H1 (cell line): ENCODE measurements at regions not wholly inside any gene's neighbourhood (a gene's known extent, or its start where the extent isn't known, plus 50 kb on each side); places are given as distances from the start of the nearest gene placed in this dataset.

Source experiments
- CTCF ChIA-PET: fragments of 300-600 bp; sonication (Branson Sonifier 250); formaldehyde crosslinking; loops from one replicate; lab custom pipeline; 2021; ENCODE audit not compliant: partially characterized antibody; lab: Charles Lee
- POLR2A ChIA-PET: fragments of 300-600 bp; sonication (Branson Sonifier 250); formaldehyde crosslinking; loops from one replicate; lab custom pipeline; 2021; ENCODE audit warnings: inconsistent platforms; ENCODE audit not compliant: partially characterized antibody; lab: Charles Lee
- DNase-seq, 2 experiments: peaks; one replicate each; pipeline versions ENCODE4 v3.0.0 to v3.0.0-alpha.2; 2010 to 2022; ENCODE audit warnings: low spot score in 2 of 2, low read depth in 1 of 2, mixed read lengths in 1 of 2
- FAIRE-seq: peaks from 2 replicates; lab custom pipeline; 2011; peaks lifted over from hg19 to GRCh38; lab: Jason Lieb, UNC
- H2AFZ ChIP-seq: 2 replicates; pipeline ENCODE4 v1.8.1; 2012; ENCODE audit warnings: low read length, inconsistent platforms
- H2AK5ac ChIP-seq: 2 replicates; pipeline ENCODE4 v1.6.1; 2013; ENCODE audit warnings: low read depth, low read length
- H2BK120ac ChIP-seq: replicated peaks from 2 replicates; pipeline ENCODE3; 2013; ENCODE audit warnings: low read depth, low read length, inconsistent platforms
- H2BK12ac ChIP-seq: 2 replicates; pipeline ENCODE4 v1.6.1; 2013; ENCODE audit warnings: low read depth, low read length
- H2BK15ac ChIP-seq: 2 replicates; pipeline ENCODE4 v1.6.1; 2013; ENCODE audit warnings: low read length
- H2BK20ac ChIP-seq: 2 replicates; pipeline ENCODE4 v1.6.1; 2013; ENCODE audit warnings: low read length
- H2BK5ac ChIP-seq: 2 replicates; pipeline ENCODE4 v1.6.1; 2013; ENCODE audit warnings: low read depth, low read length
- H3K14ac ChIP-seq: 2 replicates; pipeline ENCODE4 v1.6.1; 2013; ENCODE audit warnings: inconsistent platforms; ENCODE audit not compliant: insufficient read length
- H3K18ac ChIP-seq: 2 replicates; pipeline ENCODE4 v1.6.1; 2013; ENCODE audit warnings: low read length; ENCODE audit errors: extremely low read depth
- H3K23ac ChIP-seq: 2 replicates; pipeline ENCODE4 v1.6.1; 2013; ENCODE audit warnings: inconsistent platforms; ENCODE audit not compliant: insufficient read length
- H3K23me2 ChIP-seq: 2 replicates; pipeline ENCODE4 v1.6.1; 2013; ENCODE audit warnings: low read depth, low read length
- H3K27ac ChIP-seq: 2 replicates; pipeline ENCODE4 v1.6.1; 2011; ENCODE audit warnings: low read depth, low read length, inconsistent platforms
- H3K27me3 ChIP-seq, 4 experiments: replicated peaks in 1 of 4; 1 replicate in 1 of 4; 2 replicates in 3 of 4; pipeline versions ENCODE4 v1.6.1 to v1.8.1; 2011 to 2013; ENCODE audit warnings: low read length in 3 of 4, mild to moderate bottlenecking in 3 of 4, inconsistent platforms in 2 of 4, mixed read lengths in 2 of 4, moderate library complexity in 1 of 4; ENCODE audit not compliant: control insufficient read depth in 3 of 4, insufficient read depth in 3 of 4; ENCODE audit errors: extremely low read depth in 1 of 4
- H3K36me3 ChIP-seq, 4 experiments: 2 replicates each; pipeline versions ENCODE4 v1.6.1 to v1.8.1; 2011 to 2013; ENCODE audit warnings: mild to moderate bottlenecking in 4 of 4, low read length in 3 of 4, moderate library complexity in 2 of 4, control low read depth in 1 of 4, inconsistent platforms in 1 of 4; ENCODE audit not compliant: insufficient read depth in 4 of 4, control insufficient read depth in 2 of 4
- H3K4ac ChIP-seq: replicated peaks from 2 replicates; pipeline ENCODE3; 2013; ENCODE audit warnings: low read length, low read depth, mixed read lengths, inconsistent platforms; ENCODE audit not compliant: insufficient read length
- H3K4me1 ChIP-seq, 4 experiments: replicated peaks in 1 of 4; 1 replicate in 1 of 4; 2 replicates in 3 of 4; pipeline versions ENCODE4 v1.6.1 to v1.8.1; 2011 to 2013; ENCODE audit warnings: low read length in 3 of 4, inconsistent platforms in 2 of 4, mixed read lengths in 1 of 4; ENCODE audit not compliant: insufficient read depth in 4 of 4, control insufficient read depth in 3 of 4
- H3K4me2 ChIP-seq, 2 experiments: 2 replicates each; pipeline versions ENCODE4 v1.6.1 to v1.8.1; 2011 to 2013; ENCODE audit warnings: low read depth in 2 of 2, low read length in 2 of 2, control low read depth in 1 of 2, inconsistent platforms in 1 of 2, mild to moderate bottlenecking in 1 of 2; ENCODE audit not compliant: insufficient read depth in 1 of 2
- H3K4me3 ChIP-seq, 4 experiments: fragments of 200-600, 300-600 bp in 1 of 4; sonication (generic), shearing (Covaris generic), sonication (Bioruptor Twin) in 1 of 4; 2 replicates each; pipeline versions ENCODE4 v1.5.1 to v1.8.1; 2011 to 2016; ENCODE audit warnings: low read length in 4 of 4, low read depth in 3 of 4, control low read depth in 2 of 4, inconsistent platforms in 2 of 4, mild to moderate bottlenecking in 2 of 4, mixed read lengths in 1 of 4, moderate library complexity in 1 of 4; ENCODE audit not compliant: insufficient read depth in 2 of 4; ENCODE audit errors: extremely low read depth in 1 of 4
- H3K56ac ChIP-seq: replicated peaks from 2 replicates; pipeline ENCODE3; 2013; ENCODE audit warnings: low read depth, mild to moderate bottlenecking, mixed read lengths, low read length, inconsistent platforms; ENCODE audit not compliant: insufficient read length
- H3K79me1 ChIP-seq: 2 replicates; pipeline ENCODE4 v1.6.1; 2013; ENCODE audit warnings: low read depth, low read length, control low read depth
- H3K79me2 ChIP-seq, 2 experiments: 2 replicates each; pipeline versions ENCODE4 v1.6.1 to v1.8.1; 2012 to 2013; ENCODE audit warnings: low read length in 2 of 2, mild to moderate bottlenecking in 2 of 2, inconsistent platforms in 1 of 2; ENCODE audit not compliant: insufficient read depth in 2 of 2, control insufficient read depth in 1 of 2
- H3K9ac ChIP-seq, 4 experiments: replicated peaks in 1 of 4; 1 replicate in 1 of 4; 2 replicates in 3 of 4; pipeline versions ENCODE4 v1.6.1 to v1.8.1; 2011 to 2013; ENCODE audit warnings: low read depth in 3 of 4, low read length in 3 of 4, control low read depth in 2 of 4, mild to moderate bottlenecking in 2 of 4, moderate library complexity in 2 of 4, inconsistent platforms in 1 of 4; ENCODE audit errors: extremely low read depth in 1 of 4
- H3K9me3 ChIP-seq, 2 experiments: 2 replicates each; pipeline versions ENCODE4 v1.6.1 to v1.8.1; 2012 to 2013; ENCODE audit warnings: mild to moderate bottlenecking in 2 of 2, moderate library complexity in 2 of 2, control low read depth in 1 of 2, inconsistent platforms in 1 of 2, low read depth in 1 of 2, low read length in 1 of 2, mixed read lengths in 1 of 2; ENCODE audit not compliant: insufficient read depth in 2 of 2
- H4K20me1 ChIP-seq, 2 experiments: replicated peaks in 1 of 2; 2 replicates each; pipeline versions ENCODE3 to v1.8.1; 2011 to 2013; ENCODE audit warnings: inconsistent platforms in 2 of 2, low read length in 2 of 2, mild to moderate bottlenecking in 1 of 2; ENCODE audit not compliant: insufficient read depth in 2 of 2, control insufficient read depth in 1 of 2
- H4K5ac ChIP-seq: 2 replicates; pipeline ENCODE4 v1.6.1; 2013; ENCODE audit warnings: low read length, low read depth, mixed read lengths, inconsistent platforms; ENCODE audit not compliant: insufficient read length
- H4K8ac ChIP-seq: 2 replicates; pipeline ENCODE4 v1.8.0; 2013; ENCODE audit warnings: mild to moderate bottlenecking, moderate library complexity, low read length, inconsistent platforms; ENCODE audit not compliant: insufficient read depth; ENCODE audit errors: extremely low read depth
- H4K91ac ChIP-seq: replicated peaks from 2 replicates; pipeline ENCODE3; 2013; ENCODE audit warnings: low read length, mixed read lengths, inconsistent platforms; ENCODE audit not compliant: insufficient read length
- KDM1A ChIP-seq: fragments of 200-600, 300-600 bp; sonication (generic); IDR thresholded peaks from 2 replicates; pipeline ENCODE4 v1.7.1; 2016; ENCODE audit warnings: mild to moderate bottlenecking, low read length, borderline replicate concordance
- WGBS, 2 experiments: shearing (Covaris generic) in 1 of 2; methylation state at CpG; one replicate each; pipeline versions ENCODE4 v1.1.6 to v1.1.7; 2013 to 2015; ENCODE audit warnings: low lambda C conversion rate in 2 of 2, mixed read lengths in 2 of 2, inconsistent platforms in 1 of 2, low coverage in 1 of 2, missing lambda C conversion rate in 1 of 2; ENCODE audit not compliant: insufficient replicate concordance in 2 of 2, insufficient coverage in 1 of 2, insufficient read length in 1 of 2; ENCODE audit errors: extremely low coverage in 1 of 2, missing lambda C conversion rate in 1 of 2; 5-methylcytosine and 5-hydroxymethylcytosine counted together

GRCh38 chr2:37797081-37797480 is 125.6 kb upstream of the CDC42EP3 start:
- Histone ChIP-seq H2BK12ac (no peak overlapping the region), H2BK120ac (no peak overlapping the region), H3K27me3 (no peaks in the 10 kb centered on the region), H3K9ac (no peak overlapping the region), H4K91ac (no peak overlapping the region), H3K36me3 (no peaks in the 10 kb centered on the region), H3K9me3 (no peaks in the 10 kb centered on the region), H3K23me2 (no peaks in the 10 kb centered on the region), H2BK15ac (no peak overlapping the region), H3K18ac (no peak overlapping the region), H3K4me2 (no peak overlapping the region), H3K56ac (no peak overlapping the region), H2AK5ac (no peak overlapping the region), H4K5ac (no peak overlapping the region), H4K8ac (no peak overlapping the region), H2BK5ac (no peak overlapping the region), H3K27ac (no peak overlapping the region), H3K4me1 (no peaks in the 10 kb centered on the region), H4K20me1 (no peaks in the 10 kb centered on the region), H3K79me1 (no peaks in the 10 kb centered on the region), H3K79me2 (no peaks in the 10 kb centered on the region), H3K4me3 (no peak overlapping the region), H2BK20ac (no peak overlapping the region), H3K14ac (no peak overlapping the region), H3K4ac (no peak overlapping the region), H2AFZ (peak overlapping the region; percentile 83), H3K23ac (no peak overlapping the region)
- ChIA-PET POLR2A (no interaction called here), CTCF (interaction anchor here (1.2 to 1.5 kb wide), 2 partner anchors 15 to 81 kb away, joined by 3 to 5 read pairs; no protein-coding TSS in a partner anchor)
- WGBS, 2 experiments, result 76% methylated on average over 3 of the region's 3 CpGs; no CpG with 5 or more reads in 1 of the 2 experiments
- FAIRE-seq (no peak), DNase-seq (no peak)
- TF ChIP-seq KDM1A, result no peak
